GM18861 (cell line): ENCODE measurements at regions not wholly inside any gene's neighbourhood (a gene's known extent, or its start where the extent isn't known, plus 50 kb on each side); places are given as distances from the start of the nearest gene placed in this dataset.
A peak's percentile ranks its signal among the peaks of the same experiment; 100 is the strongest.
"Not testable (repeated sequence)": the region's sequence is repeated elsewhere in the genome, so short reads cannot be mapped to it uniquely, and the experiment has no call there.

Experiments
- ATAC-seq: cut with Tn5 transposase; IDR thresholded peaks from one replicate; pipeline ENCODE4 v1.9.1; 2021; ENCODE audit not compliant: unreplicated experiment

DNA sequence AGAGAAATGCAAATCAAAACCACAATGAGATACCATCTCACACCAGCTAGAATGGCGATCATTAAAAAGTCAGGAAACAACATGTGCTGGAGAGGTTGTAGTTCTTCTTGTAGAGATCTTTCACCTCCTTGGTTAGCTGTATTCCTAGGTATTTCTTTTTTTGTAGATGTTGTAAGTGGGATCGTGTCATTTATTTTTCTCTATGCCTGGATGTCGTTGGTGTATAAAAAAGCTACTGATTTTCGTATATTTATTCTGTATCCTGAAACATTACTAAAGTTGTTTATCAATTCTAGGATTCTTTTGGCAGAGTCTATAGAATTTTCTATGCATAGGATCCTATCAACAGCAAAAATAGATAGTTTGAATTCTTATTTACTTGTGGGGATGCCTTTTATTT, 1271.8 kb downstream of the TMEM121 start:
- not testable (repeated sequence) for ATAC-seq

DNA sequence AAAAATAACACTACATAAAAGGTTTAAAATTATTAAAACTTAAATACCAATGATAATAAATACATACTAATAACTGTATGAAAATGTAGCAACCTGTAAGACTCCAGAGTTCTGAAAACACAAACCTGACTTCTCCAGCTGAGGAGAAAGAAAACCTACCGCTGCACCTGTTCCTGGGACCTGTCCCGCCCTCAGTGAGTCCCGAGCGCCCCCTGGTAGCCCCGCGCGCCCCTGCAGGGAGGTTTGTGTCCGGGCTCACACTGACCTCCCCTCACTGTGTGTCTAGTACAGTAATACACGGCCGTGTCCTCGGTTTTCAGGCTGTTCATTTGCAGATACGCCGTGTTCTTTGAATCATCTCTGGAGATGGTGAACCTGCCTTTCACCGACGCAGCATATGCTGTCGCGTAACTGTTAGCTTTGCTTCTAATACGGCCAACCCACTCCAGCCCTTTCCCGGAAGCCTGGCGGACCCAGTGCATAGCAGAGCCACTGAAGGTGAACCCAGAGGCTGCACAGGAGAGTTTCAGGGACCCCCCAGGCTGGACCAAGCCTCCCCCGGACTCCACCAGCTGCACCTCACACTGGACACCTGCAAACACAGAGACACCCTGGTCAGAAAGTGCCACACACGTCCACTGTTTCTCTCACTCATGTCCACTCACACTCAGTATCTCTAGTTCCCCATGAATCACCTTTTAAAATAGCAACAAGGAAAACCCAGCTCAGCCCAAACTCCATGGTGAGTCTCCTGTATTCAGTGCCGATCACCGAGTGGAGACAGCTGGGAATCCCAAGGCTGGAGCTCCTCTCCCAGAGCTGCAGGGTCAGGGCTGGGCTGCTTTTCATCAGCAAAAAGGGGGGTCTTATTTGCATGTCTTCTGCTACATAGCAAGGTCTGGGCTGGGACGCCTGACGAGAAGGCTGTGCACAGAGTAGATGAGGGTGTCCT, 1276.3 kb downstream of the TMEM121 start:
- ATAC-seq: no peak

DNA sequence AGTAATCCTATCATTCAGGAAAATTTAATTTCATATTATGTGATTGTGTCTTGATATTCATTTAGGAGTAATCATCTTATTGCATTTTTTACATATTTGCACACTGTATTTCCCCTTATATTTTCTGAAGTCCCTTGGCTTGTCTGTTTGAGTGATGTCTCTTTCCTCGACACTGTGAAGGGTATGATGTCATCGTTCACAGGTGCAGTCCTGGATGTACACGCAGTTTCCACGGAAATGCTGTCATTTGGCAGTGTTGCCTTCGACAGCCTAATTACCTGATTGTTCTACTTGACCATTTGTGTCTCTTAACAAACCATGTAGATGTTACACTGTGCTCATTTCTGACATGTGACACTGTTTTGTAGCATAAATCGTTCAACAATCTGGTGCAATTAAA, 1277.0 kb downstream of the TMEM121 start:
- ATAC-seq: no peak

DNA sequence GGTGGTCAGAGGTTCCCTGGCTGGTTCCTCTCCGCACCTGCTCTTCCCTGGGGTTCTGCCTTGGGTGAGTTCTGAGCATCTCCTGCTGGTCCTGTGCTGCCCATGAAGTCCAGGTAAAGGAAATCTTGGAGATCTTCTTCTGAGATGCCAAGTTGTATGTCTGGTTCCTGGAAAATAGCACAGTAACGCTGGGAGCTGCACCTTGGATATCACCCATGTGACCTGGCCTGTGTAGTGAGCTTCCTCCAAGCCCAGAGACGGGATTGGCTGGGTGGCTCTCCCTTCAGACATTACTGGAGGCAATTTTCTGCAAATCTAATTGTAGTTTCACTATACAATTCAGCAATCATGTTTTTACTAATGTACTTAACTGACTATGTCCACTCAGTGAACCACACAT, 1281.1 kb downstream of the TMEM121 start:
- ATAC-seq: no peak

DNA sequence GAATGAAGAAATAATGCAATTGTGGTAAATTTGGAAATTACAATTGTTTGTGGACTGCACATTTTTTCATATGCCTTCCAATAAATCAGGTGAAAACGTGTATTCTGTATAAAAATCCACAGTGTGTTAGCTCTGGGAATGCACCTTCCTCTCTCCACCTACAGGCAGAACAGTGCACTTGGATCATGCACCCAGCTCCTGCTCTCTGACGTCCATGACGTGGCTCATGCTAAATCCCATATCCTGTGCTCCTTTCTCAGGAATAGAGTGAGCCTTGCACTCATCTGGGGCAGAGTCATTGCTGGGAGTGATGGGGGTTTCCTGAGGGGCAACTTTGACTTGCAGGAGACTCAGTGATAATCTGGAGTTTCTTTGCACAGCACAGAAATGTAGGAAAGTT, 1282.1 kb downstream of the TMEM121 start:
- no peak for ATAC-seq

DNA sequence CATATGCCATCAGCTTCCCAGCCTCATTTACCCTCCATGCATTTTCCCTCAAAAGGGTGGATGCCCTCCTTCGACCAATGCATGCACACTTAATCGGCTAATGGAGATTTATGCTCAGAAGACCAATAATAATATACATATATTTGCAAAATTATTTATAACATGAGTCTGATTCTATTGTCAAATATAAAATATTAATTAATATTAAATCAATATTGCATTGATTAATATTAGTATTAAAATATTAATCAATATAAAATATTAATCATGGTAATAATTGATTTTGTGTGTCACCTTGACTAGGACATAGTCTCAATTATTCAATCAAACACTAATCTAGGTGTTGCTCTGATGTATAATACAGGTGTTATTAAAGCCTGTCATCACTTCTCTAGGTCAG, 1282.5 kb downstream of the TMEM121 start:
- ATAC-seq: no peak

DNA sequence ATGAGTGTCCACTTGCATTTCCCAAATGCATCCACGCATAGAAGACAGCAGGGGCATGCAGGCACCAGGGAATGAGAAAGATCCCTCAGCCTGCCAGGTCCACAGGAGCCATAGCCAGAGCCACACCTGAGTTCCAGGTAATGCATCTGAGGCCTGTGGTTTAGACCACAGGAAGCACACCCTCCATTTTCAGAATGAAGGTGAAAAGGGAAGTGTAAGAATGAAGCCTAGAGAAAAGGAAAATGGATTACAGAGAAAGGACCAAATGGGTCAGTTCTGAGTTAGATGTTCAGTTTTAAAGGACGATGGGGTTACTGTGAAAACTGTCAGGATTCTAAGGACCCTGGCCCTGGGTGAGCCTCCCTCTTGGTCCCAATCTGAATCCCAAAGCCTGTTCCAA, 1283.2 kb downstream of the TMEM121 start:
- no peak for ATAC-seq

DNA sequence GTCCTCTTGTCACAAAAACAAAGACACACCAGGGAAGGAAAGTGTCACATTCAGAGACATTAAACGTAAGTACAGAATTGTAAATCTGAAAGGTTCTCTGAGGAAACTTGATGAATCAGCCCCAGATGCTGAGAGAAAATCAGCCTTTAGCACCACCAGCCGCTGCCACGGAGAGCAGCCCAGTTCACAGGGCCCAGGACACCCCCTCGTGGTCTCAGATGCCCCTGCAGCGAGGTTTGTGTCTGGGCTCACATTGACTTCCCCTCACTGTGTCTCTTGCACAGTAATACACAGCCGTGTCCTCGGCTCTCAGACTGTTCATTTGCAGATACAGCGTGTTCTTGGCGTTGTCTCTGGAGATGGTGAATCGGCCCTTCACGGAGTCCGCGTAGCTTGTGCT, 1283.8 kb downstream of the TMEM121 start:
- ATAC-seq: not testable (repeated sequence)

DNA sequence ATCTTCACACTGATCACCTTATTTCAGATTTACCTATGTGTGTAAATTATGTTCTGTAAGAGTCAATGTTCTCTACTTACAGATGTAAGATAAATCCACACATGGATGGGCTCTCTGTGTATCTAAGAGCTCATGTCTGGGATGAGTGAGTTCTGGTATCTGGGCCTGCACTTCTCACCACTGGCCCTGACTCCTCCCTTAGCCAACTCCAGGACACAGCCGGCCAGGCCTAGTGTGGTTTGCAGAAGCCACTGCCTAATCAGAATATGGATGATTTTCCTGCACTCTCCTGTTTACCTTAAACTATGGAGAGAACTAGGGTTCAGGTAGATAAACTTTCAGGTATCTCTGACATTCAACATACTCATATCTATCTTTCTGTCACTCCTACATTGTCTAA, 1284.8 kb downstream of the TMEM121 start:
- no peak for ATAC-seq

DNA sequence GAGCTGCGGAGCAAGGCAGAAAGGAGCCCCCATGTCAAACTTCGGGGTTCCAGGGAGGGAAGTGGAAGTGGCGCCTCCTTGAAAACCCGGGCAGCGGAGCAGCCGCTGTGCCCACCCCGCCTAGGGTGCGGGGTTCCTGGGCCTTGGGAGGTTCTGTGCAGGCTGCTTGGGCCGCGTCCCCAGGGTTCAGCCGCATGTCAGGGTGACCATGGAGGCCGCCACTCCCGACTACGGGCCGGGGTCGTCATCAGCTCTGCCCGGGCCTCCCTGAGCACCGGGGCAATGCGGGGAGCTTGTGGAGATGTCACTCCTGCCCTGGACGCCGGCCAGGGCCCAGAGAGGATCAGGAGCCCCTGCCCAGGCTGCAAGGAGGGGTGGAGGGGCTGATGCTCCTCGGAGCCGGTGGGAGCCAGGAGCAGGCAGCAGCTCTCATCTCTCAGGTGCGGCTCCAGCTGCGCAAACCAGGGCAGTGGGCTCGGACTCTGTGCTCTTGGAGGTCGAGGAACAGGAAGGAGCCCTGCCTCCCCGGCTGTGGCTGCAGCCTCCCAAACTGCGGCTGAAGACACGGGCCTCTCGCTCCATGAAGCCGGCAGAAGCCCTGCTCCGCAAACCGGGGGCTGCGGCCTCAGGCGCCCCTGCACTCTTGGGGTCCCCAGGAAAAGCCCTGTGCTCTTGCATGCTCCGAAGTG, 1286.5 kb downstream of the TMEM121 start:
- ATAC-seq: no peak

DNA sequence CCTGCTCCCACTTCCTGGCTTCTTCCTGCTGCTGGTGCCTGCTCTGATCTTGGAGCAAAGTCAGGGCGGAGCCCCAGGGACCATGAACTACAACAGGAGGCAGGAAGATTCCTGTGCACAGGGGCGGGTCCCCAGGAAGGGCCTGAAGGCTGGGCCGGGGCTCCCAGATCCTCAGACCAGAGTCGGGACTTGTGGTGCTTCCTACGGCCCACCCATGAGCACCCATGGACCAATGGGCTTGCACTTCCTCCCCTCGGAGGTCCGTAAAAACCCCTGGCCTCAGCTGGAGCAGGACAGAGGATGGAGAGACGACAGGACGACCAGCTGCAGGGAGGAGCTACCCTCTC, 1287.1 kb downstream of the TMEM121 start:
- ATAC-seq: no peak

DNA sequence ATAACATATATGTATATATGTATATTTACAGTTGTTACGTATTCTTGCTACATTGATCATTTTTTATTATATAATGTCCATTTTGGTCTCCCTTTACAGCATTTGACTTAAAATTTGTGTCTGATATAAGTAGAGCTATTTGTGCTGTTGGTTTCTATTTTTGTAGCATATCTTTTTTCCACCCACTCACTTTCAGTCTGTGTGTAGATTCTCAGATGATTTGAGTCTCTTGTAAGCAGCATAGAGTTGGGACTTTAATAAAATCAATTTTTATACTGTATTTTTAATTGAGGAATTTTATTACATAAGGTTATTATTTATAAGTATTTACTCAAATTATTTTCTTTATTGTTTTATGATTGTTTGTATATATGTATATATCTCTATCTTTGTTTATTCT, 1293.7 kb downstream of the TMEM121 start:
- ATAC-seq: no peak

DNA sequence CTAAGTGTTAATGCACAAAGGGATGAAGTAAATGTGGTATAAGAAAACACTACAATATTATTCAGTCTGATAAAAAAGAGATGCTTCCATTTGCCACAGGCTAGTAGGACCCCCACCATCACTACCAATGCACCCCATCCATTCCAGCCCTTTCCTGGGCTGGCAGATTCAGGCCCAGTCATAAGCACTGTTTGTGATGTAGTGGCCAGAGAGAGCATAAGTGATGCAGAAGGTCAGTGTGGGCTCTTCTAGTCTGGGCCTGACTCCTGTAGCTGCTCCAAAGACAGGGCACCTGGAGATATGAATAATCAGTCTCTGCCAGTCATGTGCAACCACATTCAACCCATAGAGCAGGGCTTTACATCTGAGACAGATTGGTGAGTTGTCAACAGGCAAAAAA, 1294.7 kb downstream of the TMEM121 start:
- ATAC-seq: no peak

DNA sequence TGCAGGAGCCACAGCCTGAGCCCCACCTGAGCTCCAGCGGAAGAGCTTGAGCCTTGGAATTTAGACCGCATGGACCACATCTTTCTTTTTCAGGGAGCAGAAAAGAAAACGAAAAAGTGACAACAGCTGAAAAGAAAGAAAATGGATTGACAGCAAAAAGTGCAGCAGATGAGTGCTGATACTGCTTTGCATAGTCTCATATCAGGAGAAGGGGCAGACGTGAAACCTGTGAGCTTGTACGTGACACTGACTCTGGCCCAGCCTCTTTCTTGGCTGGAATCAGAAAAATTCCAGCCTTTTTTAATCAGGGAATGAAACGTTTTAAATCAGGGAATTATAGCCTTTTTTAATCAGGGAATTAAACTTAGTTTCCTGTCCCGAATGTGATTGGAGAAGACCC, 1296.5 kb downstream of the TMEM121 start:
- no peak for ATAC-seq

DNA sequence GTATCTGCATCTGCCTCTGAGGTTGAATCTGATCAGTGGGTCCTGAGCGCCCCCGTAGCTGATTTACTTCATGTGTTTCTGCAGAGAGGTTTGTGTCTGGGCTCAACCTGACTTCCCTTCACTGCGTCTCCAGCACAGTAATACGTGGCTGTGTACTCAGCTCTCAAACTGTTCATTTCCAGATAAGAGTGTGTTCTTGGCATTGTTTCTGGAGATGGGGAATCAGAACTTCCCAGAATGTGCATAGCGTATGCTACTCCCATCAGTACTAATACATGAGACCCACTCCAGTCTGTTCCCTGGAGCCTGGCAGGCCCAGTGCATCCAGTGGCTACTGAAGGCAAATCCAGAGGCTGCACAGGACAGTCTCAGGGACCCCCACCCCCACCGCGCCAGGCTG, 1297.2 kb downstream of the TMEM121 start:
- no peak for ATAC-seq

DNA sequence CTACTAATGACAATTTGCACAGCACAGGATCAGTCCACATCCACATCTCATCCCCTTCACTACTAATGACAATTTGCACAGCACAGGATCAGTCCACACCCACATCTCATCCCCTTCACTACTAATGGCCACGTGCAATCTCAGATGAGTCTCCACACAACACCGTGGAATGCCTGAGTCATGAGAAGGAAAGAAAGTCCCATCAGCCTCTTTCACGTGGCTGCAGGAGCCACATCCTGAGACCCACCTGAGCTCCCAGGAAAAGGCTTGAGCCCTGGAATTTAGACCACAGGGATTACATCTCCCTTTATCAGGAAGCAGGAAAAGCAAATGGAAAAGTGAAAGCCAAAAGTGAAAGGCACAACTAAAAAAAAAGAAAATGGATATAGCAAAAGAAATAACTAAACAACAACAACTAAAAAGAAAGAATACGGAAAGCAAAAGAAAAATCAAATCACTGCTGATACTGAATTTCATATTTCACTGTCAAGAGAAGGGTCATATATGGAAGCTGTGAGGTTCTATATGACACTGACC, 1300.5 kb downstream of the TMEM121 start:
- no peak for ATAC-seq

DNA sequence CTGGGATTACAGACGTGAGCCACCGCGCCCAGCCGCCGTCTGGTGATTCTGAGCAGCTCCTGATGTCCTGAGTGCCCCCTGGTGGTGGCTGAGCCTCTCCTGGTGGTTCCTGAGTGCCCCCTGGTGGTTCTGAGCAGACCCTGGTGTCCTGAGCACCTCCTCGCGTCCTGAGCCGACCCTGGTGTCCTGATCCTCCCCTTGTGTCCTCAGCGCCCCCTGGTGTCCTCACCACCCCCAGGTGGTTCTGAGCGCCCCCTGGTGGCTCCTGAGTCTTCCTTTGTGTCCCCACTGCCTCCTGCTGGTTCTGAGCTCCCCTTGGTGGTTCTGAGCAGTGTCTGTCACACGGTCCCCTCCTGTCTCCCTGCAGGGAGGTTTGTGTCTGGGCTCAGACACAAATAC, 1304.9 kb downstream of the TMEM121 start:
- peak; percentile 59 for ATAC-seq

DNA sequence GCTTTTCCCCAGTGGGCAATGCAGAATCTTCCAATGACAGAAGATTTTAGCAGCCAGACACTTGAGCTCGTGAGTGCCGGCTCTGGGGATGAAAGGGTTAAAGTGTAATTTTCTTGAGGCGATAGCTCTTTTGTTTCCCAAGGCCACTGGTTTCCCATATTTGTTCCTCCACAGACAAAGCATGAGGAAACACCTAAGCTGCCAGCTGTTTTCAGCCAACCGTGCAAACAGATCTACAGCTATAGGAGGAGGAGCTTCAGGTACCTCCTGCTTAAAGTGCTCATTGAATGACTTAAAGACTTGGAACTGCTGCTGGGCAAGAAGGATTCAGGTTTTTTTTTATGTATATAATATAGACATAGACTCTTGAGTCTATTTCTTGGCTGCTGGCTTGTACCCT, 1311.5 kb downstream of the TMEM121 start:
- ATAC-seq: no peak

DNA sequence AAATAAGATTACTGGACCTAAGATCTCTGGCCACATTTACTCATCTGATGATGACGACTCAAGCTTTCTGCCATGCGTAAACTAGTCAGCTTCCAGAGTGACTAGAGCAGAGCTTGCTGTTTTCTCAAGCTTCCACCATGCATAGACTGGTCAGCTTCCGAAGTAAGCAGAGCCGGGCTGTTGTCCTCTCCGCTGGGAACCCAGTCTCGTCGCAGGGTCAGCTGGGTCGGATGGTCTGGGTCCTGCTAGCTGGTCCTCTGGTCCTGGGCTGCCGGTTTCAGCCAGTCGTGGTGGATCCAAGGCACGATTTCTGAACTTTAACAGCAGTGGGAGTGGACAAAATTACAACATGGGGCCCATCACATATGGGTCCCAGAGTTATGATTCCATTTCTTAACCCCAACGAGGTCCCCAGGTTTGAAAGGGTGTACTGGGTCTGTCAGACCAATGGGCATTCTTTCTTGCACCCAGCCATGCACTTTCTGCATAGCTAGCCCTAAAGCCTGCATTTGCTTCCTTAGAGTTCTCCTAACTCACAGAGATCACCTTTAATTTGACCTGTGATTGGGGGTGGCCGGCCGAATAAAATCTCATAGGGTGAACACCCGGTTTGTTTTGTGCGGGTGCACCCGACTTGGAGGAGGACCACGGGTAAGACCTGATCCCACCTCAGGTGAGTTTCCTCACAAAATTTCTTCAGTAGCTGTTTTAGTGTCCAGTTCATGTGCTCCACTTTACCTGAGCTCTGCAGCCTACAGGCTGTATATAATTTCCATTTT, 1312.8 kb downstream of the TMEM121 start:
- no peak for ATAC-seq

DNA sequence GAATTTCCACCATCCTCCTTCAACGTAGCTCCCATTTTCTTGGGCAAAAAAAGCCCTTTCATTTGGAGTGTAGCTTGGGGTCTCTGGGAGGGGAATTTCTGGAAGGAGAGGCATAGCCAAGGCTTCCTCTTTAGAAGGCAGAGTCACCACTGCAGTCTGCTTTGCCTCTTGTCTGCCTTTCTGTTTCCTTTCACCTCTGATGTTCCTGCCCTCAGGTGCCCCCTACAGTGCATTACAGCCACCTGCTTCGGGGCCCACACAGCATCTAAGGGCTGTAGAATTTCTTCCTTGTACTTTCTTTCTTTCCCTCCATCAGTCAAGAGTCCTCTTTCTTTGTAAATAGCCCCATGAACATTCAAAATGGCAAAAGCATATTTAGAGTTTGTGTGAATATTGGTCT, 1313.9 kb downstream of the TMEM121 start:
- no peak for ATAC-seq

DNA sequence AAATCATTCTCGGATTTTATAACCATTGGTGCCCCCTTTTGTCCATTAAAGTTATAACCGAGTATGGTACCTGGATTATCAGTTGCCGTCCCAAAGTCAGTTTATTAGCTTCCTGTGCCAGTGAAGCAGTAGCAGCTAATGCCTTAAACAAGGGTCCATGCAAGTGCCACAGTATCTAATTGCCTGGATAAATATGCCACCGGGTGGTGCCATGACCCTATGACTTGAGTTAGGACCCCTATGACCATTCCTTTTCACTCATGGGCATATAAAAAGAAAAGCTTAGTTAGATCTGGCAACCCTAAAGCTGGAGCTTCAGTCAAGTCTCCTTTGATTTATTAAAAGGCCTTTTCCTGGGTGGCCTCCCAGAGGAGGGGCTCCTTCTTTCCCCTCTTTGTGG, 1314.6 kb downstream of the TMEM121 start:
- no peak for ATAC-seq
